Activated CD8-positive, alpha-beta memory T cell treated with anti-CD3 and anti-CD28 coated beads, Interleukin-2, amount 10 ng/mL, durations not matched to agents 7 days and 5 days (primary cell): ENCODE measurements at regions not wholly inside any gene's neighbourhood (a gene's known extent, or its start where the extent isn't known, plus 50 kb on each side); places are given as distances from the start of the nearest gene placed in this dataset.

Experiments used
- ATAC-seq: fragments of 150-1000 bp; cut with Tn5 transposase; one replicate; pipeline ENCODE4 v1.10.0; 2021; ENCODE audit warnings: moderate library complexity
- CTCF ChIA-PET: fragments of 350-600 bp; sonication (Branson Sonifier 250); formaldehyde crosslinking; loops from one replicate; lab custom pipeline; 2021; ENCODE audit warnings: antibody characterized with exemption; lab: Charles Lee
- DNase-seq: peaks from one replicate; pipeline ENCODE4 v3.0.0-alpha.2; 2020
- H3K27ac Mint-ChIP-seq: one replicate; pipeline ENCODE4 v1.8.0; 2021; ENCODE audit warnings: mild to moderate bottlenecking, mixed read lengths
- H3K27me3 Mint-ChIP-seq: one replicate; pipeline ENCODE4 v1.8.0; 2021; ENCODE audit warnings: mixed read lengths
- H3K36me3 Mint-ChIP-seq: one replicate; pipeline ENCODE4 v1.8.0; 2021; ENCODE audit warnings: mild to moderate bottlenecking, mixed read lengths
- H3K4me1 Mint-ChIP-seq: one replicate; pipeline ENCODE4 v1.8.0; 2021; ENCODE audit warnings: mixed read lengths
- H3K4me3 Mint-ChIP-seq: one replicate; pipeline ENCODE4 v1.8.0; 2021; ENCODE audit warnings: mild to moderate bottlenecking, moderate library complexity, mixed read lengths
- H3K9me3 Mint-ChIP-seq: one replicate; pipeline ENCODE4 v1.8.0; 2022; ENCODE audit warnings: low read depth, mixed read lengths

DNA sequence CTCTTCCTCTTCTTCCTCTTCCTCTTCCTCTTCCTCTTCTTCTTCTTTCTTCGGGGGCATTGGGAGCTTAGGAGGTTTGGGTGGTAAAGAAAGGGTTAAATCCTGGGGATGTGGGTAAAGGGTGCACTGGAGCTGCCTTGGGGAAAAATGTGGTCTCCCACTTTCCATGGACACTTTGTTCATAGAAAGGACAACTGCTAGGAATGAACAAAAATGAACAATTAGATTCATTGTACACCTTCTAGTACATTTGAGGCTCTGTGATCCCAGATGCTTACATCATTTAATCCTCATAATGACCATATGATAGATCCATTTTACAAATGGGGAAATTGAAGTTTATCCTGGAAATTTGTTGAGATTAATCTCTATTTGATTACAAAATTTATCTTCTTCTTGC lies 699.7 kb downstream of the TUSC7 start:
- Mint-ChIP-seq H3K9me3 (peaks cover 3% of the 10 kb centered on the region), H3K27me3 (no peaks in the 10 kb centered on the region), H3K4me3 (no peak overlapping the region), H3K4me1 (no peaks in the 10 kb centered on the region), H3K36me3 (no peaks in the 10 kb centered on the region), H3K27ac (no peak overlapping the region)
- CTCF ChIA-PET = no interaction called here
- ATAC-seq = no peak
- no peak for DNase-seq

DNA sequence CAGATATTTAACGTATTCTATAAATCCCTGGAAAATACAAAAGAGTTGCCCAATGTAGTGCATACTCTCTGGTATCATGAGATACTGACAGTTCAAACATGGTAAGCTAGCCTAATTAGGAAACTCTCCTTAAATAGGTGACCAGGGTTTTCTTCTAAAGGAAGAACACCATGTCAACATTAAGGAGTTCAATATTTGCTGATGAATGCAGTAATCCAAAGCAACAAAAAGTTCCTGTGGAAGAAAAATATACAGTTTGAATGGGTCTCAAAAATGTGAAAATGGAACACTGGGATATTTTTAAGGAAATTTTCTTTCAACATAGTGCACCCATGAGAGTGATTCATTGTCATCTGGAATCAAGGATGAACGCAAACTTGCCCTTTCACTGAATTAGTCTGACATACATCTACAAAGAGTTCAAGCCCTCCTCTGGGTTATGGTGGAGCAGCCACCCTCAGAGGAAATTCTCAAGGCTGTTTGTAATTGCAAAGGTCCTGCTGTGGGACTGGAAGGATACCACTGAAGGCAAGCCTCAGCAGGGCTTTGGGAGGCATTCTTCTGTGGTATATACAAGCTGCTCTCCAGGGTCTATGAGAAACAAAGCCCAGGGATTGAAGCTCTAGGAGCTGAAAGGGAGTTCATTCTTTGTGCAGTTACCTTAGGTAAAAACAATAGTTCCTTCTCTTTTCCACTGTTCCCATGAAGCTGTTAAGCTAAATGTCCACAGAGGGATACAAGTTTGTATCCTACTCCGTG lies 700.3 kb downstream of the TUSC7 start:
- CTCF ChIA-PET = no interaction called here
- H3K27ac Mint-ChIP-seq = no peak overlapping the region

GRCh38 chr3:117411971-117412370 lies 702.4 kb downstream of the TUSC7 start:
- H3K4me3 Mint-ChIP-seq = no peak overlapping the region
- DNase-seq (no peak), ATAC-seq (no peak)
- H3K9me3 Mint-ChIP-seq = peaks cover 2% of the 10 kb centered on the region
- no peaks in the 10 kb centered on the region for H3K27me3 Mint-ChIP-seq
- H3K36me3 Mint-ChIP-seq = no peaks in the 10 kb centered on the region
- no peak overlapping the region for H3K27ac Mint-ChIP-seq
- CTCF ChIA-PET = no interaction called here
- H3K4me1 Mint-ChIP-seq = no peaks in the 10 kb centered on the region

More for the DNA sequence above, 700.3 kb downstream of the TUSC7 start:
- ATAC-seq = no peak
- H3K4me1 Mint-ChIP-seq = no peaks in the 10 kb centered on the region
- no peak for DNase-seq
- no peaks in the 10 kb centered on the region for H3K36me3 Mint-ChIP-seq
- no peaks in the 10 kb centered on the region for H3K27me3 Mint-ChIP-seq
- H3K4me3 Mint-ChIP-seq = no peak overlapping the region
- H3K9me3 Mint-ChIP-seq = peaks cover 3% of the 10 kb centered on the region

- no peak for ATAC-seq
- Mint-ChIP-seq H3K27ac (no peak overlapping the region), H3K27me3 (no peaks in the 10 kb centered on the region), H3K4me3 (no peak overlapping the region), H3K36me3 (no peaks in the 10 kb centered on the region), H3K4me1 (no peaks in the 10 kb centered on the region), H3K9me3 (peaks cover 2% of the 10 kb centered on the region)
- CTCF ChIA-PET = no interaction called here
- no peak for DNase-seq
Observed at GRCh38 chr3:117417411-117417810, 707.8 kb downstream of the TUSC7 start.

DNA sequence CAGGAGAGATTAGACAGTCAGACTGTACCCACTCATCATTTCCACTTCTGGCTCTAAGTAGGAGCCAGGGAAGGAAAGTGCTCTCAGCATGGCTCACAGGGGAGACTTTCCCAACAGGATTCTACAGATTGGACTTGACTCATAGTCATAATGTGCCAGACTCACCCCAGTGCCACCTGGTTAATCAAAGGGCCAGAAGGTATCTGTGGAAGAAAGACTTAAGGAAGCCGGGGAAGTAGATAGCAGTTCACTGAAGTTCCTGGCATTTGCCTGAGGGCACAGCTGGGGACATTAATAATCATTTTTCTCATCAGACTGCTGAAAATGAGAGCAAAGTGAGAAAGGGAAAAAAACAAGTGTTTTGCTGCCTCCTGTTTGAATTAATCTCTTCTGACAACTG lies 717.5 kb downstream of the TUSC7 start:
- no peak for ATAC-seq
- CTCF ChIA-PET = no interaction called here
- DNase-seq = no peak
- H3K36me3 Mint-ChIP-seq = no peaks in the 10 kb centered on the region
- no peaks in the 10 kb centered on the region for H3K27me3 Mint-ChIP-seq
- no peak overlapping the region for H3K27ac Mint-ChIP-seq
- no peaks in the 10 kb centered on the region for H3K4me1 Mint-ChIP-seq
- H3K9me3 Mint-ChIP-seq = no peaks in the 10 kb centered on the region
- H3K4me3 Mint-ChIP-seq = no peak overlapping the region

GRCh38 chr3:117433427-117433826 lies 723.8 kb downstream of the TUSC7 start:
- H3K4me3 Mint-ChIP-seq = no peak overlapping the region
- H3K27me3 Mint-ChIP-seq = no peaks in the 10 kb centered on the region
- H3K9me3 Mint-ChIP-seq = no peaks in the 10 kb centered on the region
- ATAC-seq (no peak), DNase-seq (no peak)
- CTCF ChIA-PET = no interaction called here
- H3K36me3 Mint-ChIP-seq = no peaks in the 10 kb centered on the region
- H3K4me1 Mint-ChIP-seq = no peaks in the 10 kb centered on the region
- H3K27ac Mint-ChIP-seq = no peak overlapping the region

GRCh38 chr3:117434661-117435412 lies 725.3 kb downstream of the TUSC7 start:
- Mint-ChIP-seq H3K4me1 (no peaks in the 10 kb centered on the region), H3K27ac (no peak overlapping the region)

GRCh38 chr3:117435506-117435905 lies 725.9 kb downstream of the TUSC7 start:
- H3K9me3 Mint-ChIP-seq = no peaks in the 10 kb centered on the region
- CTCF ChIA-PET = no interaction called here
- H3K27me3 Mint-ChIP-seq = no peaks in the 10 kb centered on the region
- H3K36me3 Mint-ChIP-seq = no peaks in the 10 kb centered on the region
- no peak overlapping the region for H3K4me3 Mint-ChIP-seq
- no peak overlapping the region for H3K27ac Mint-ChIP-seq
- no peaks in the 10 kb centered on the region for H3K4me1 Mint-ChIP-seq
- DNase-seq (no peak), ATAC-seq (no peak)

More at GRCh38 chr3:117434661-117435412, 725.3 kb downstream of the TUSC7 start:
- Mint-ChIP-seq H3K27me3 (no peaks in the 10 kb centered on the region), H3K9me3 (no peaks in the 10 kb centered on the region), H3K36me3 (no peaks in the 10 kb centered on the region), H3K4me3 (no peak overlapping the region)
- CTCF ChIA-PET = no interaction called here
- no peak for DNase-seq
- ATAC-seq = no peak

DNA sequence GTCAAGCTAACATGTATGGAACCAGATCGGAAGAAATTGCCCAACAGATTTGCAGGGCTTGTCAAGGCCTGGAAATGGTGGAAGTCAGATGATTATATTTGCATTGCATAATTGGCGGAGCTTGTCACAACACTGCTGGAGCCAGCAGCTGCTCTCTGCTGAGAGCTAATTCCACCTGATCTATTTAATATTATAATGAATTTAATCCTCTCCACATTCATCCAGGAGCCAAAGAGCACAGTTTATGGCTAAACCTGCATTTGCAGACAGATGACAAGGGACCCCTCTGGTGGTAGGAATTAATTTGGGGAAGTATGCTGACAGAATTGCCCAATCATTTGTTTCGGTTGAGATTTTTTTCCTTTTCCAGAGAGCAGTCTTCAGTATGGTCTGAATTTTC lies 730.2 kb downstream of the TUSC7 start:
- Mint-ChIP-seq H3K36me3 (no peaks in the 10 kb centered on the region), H3K27me3 (no peaks in the 10 kb centered on the region), H3K27ac (no peak overlapping the region), H3K4me1 (no peaks in the 10 kb centered on the region), H3K9me3 (no peaks in the 10 kb centered on the region), H3K4me3 (no peak overlapping the region)
- CTCF ChIA-PET = no interaction called here
- no peak for DNase-seq
- ATAC-seq = no peak

GRCh38 chr3:117441851-117442250 lies 732.3 kb downstream of the TUSC7 start:
- Mint-ChIP-seq H3K27ac (no peak overlapping the region), H3K4me3 (no peak overlapping the region), H3K4me1 (no peaks in the 10 kb centered on the region), H3K9me3 (no peaks in the 10 kb centered on the region), H3K36me3 (no peaks in the 10 kb centered on the region), H3K27me3 (no peaks in the 10 kb centered on the region)
- ATAC-seq = no peak
- DNase-seq = no peak
- CTCF ChIA-PET = no interaction called here

GRCh38 chr3:117442566-117442965 lies 733.0 kb downstream of the TUSC7 start:
- Mint-ChIP-seq H3K4me1 (no peaks in the 10 kb centered on the region), H3K9me3 (no peaks in the 10 kb centered on the region), H3K36me3 (no peaks in the 10 kb centered on the region), H3K27ac (no peak overlapping the region), H3K27me3 (no peaks in the 10 kb centered on the region), H3K4me3 (no peak overlapping the region)
- CTCF ChIA-PET = no interaction called here
- ATAC-seq (no peak), DNase-seq (no peak)

GRCh38 chr3:117443014-117443413 lies 733.4 kb downstream of the TUSC7 start:
- no peaks in the 10 kb centered on the region for H3K36me3 Mint-ChIP-seq
- H3K4me3 Mint-ChIP-seq = no peak overlapping the region

DNA sequence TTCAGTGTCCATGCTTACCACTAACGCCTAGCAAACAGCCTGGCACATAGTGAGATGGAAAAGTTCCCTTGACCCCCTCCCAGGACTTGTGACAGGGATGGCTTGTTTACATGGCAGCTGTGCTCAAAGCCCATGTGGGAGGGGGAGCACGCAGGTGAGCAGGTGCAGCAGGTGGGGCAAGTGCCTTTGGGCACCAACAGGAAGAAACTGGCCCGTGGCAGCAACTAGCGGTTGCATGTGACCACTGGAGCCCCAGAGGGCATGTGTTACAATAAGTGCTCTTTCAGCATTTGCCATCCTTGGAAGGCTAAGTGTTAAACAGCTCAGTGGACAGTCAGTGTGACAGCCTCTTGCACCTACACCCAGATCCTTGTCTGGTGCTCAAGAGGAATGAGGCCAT lies 734.6 kb downstream of the TUSC7 start:
- CTCF ChIA-PET = no interaction called here
- Mint-ChIP-seq H3K4me1 (no peaks in the 10 kb centered on the region), H3K27me3 (no peaks in the 10 kb centered on the region), H3K9me3 (no peaks in the 10 kb centered on the region), H3K27ac (no peak overlapping the region), H3K36me3 (no peaks in the 10 kb centered on the region), H3K4me3 (no peak overlapping the region)
- DNase-seq (no peak), ATAC-seq (no peak)

More at GRCh38 chr3:117443014-117443413, 733.4 kb downstream of the TUSC7 start:
- no peak for ATAC-seq
- H3K27ac Mint-ChIP-seq = no peak overlapping the region
- H3K4me1 Mint-ChIP-seq = no peaks in the 10 kb centered on the region
- H3K9me3 Mint-ChIP-seq = no peaks in the 10 kb centered on the region
- DNase-seq = no peak
- H3K27me3 Mint-ChIP-seq = no peaks in the 10 kb centered on the region
- CTCF ChIA-PET = no interaction called here

- H3K36me3 Mint-ChIP-seq = no peaks in the 10 kb centered on the region
- no peaks in the 10 kb centered on the region for H3K4me1 Mint-ChIP-seq
- CTCF ChIA-PET = no interaction called here
- no peaks in the 10 kb centered on the region for H3K27me3 Mint-ChIP-seq
- no peak overlapping the region for H3K4me3 Mint-ChIP-seq
- ATAC-seq (no peak), DNase-seq (no peak)
- H3K9me3 Mint-ChIP-seq = no peaks in the 10 kb centered on the region
- H3K27ac Mint-ChIP-seq = no peak overlapping the region
Observed at GRCh38 chr3:117447419-117447818, 737.8 kb downstream of the TUSC7 start.
